GM20000 (cell line): ENCODE measurements at regions not wholly inside any gene's neighbourhood (a gene's known extent, or its start where the extent isn't known, plus 50 kb on each side); places are given as distances from the start of the nearest gene placed in this dataset.
"Not testable (repeated sequence)": the region's sequence is repeated elsewhere in the genome, so short reads cannot be mapped to it uniquely, and the experiment has no call there.

Source experiments
- DNase-seq: peaks from one replicate; pipeline ENCODE4 v3.0.0; 2012; ENCODE audit warnings: low spot score
- TF ChIP-seq, protein P1 (sequence below): IDR thresholded peaks from 2 replicates; pipeline ENCODE4 v1.5.1; 2012; ENCODE audit warnings: mild to moderate bottlenecking, control low read depth; ENCODE audit errors: extremely low read depth, missing control alignments

GRCh38 chr1:73326663-73327062 is 871.3 kb downstream of the LRRIQ3 start:
- TF ChIP-seq, protein P1, sequence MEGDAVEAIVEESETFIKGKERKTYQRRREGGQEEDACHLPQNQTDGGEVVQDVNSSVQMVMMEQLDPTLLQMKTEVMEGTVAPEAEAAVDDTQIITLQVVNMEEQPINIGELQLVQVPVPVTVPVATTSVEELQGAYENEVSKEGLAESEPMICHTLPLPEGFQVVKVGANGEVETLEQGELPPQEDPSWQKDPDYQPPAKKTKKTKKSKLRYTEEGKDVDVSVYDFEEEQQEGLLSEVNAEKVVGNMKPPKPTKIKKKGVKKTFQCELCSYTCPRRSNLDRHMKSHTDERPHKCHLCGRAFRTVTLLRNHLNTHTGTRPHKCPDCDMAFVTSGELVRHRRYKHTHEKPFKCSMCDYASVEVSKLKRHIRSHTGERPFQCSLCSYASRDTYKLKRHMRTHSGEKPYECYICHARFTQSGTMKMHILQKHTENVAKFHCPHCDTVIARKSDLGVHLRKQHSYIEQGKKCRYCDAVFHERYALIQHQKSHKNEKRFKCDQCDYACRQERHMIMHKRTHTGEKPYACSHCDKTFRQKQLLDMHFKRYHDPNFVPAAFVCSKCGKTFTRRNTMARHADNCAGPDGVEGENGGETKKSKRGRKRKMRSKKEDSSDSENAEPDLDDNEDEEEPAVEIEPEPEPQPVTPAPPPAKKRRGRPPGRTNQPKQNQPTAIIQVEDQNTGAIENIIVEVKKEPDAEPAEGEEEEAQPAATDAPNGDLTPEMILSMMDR = no peak
- DNase-seq = no peak

- no peak for DNase-seq
These were observed 887.1 kb downstream of the LRRIQ3 start for GRCh38 chr1:73310797-73311381.

GRCh38 chr1:73306899-73307555 is 890.9 kb downstream of the LRRIQ3 start:
- no peak for DNase-seq
- TF ChIP-seq, protein P1 = no peak

More at GRCh38 chr1:73310797-73311381, 887.1 kb downstream of the LRRIQ3 start:
- TF ChIP-seq, protein P1 = no peak

GRCh38 chr1:73273886-73274285 is 924.1 kb downstream of the LRRIQ3 start:
- DNase-seq = no peak
- TF ChIP-seq, protein P1 = no peak

GRCh38 chr1:73245196-73245595 is 952.8 kb downstream of the LRRIQ3 start:
- DNase-seq = not testable (repeated sequence)

DNA sequence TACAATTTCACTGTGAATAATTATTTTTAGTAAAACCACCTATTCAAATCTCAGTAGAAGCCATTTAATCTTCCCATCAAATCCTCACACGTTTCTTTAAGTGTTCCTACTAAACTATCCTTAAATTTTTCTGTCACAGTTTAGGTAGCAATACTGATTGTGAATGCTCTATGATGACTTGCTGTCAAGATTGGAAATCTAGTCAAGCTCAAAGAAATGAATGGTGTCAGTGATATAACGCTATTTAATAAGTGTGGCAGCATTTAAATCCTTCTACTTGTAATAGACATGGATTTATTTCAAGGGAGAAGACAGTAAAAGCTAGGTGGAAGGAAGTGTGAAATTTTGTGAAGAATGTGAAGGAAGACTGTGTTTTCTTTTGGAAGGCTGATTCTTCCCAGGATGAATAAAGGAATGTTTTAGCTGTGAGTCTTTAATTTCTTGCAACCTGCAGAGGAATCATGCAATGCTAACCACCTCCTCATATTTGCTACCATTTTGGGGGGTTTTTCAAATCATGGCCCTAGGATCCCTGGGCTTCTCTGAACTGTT is 936.7 kb upstream of the NEGR1 start:
- DNase-seq = no peak
- TF ChIP-seq, protein P1 = no peak

DNA sequence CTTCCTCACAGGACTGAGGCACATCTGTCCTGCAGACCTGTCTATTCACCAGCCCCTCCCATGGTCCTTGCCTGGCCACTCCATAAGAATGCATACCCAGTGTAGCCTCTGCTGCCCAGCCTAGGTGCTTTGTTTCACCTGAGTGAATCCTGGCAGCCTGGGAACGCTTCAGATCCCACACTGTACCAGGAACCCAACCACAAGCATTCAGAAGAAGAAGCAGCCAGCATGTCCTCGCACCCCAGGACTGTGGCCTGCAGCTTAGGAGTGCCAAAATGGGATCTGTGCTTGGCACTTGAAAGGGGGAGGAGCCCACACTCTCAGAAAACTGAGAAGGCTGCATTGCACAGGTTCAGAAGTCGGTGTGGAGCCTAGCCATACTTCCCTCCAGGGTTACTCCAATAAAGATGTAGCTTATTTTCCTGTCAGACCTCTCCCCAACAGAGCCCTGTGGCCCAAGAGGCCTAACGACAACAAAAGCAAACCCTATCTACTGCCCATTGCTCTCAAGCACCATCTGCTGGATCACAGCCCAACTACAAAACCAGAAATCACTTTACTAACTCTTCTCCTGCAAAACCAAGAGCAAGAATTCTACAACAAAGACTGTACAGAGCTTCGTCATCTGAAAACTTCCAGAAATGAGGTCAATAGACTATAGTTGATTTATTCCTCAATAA is 923.1 kb upstream of the NEGR1 start:
- TF ChIP-seq, protein P1 = no peak
- no peak for DNase-seq
